AG04449 (cell line): ENCODE measurements at regions not wholly inside any gene's neighbourhood (a gene's known extent, or its start where the extent isn't known, plus 50 kb on each side); places are given as distances from the start of the nearest gene placed in this dataset.

Experiments
- CTCF ChIA-PET: fragments of 350-600 bp; formaldehyde crosslinking; extraction: SDS; loops from one replicate; lab custom pipeline; 2021; ENCODE audit warnings: antibody characterized with exemption; lab: Yijun Ruan, JAX
- POLR2A ChIA-PET: fragments of 400-600, 350-600 bp; formaldehyde crosslinking; extraction: SDS; loops from one replicate; lab custom pipeline; 2020; ENCODE audit warnings: antibody characterized with exemption, inconsistent platforms; lab: Yijun Ruan, JAX
- DNase-seq: peaks from one replicate; pipeline ENCODE4 v3.0.0-alpha.2; 2010; ENCODE audit warnings: low read depth, low spot score
- H3K4me3 ChIP-seq: 2 replicates; pipeline ENCODE4 v1.5.1; 2011; ENCODE audit warnings: low read depth, mild to moderate bottlenecking, control low read depth, low read length
- TF ChIP-seq, protein P1 (sequence below): IDR thresholded peaks from one replicate; pipeline ENCODE4 v1.5.1; 2011; ENCODE audit warnings: mild to moderate bottlenecking, moderate library complexity, low read length, control low read depth, inconsistent platforms; ENCODE audit not compliant: insufficient read depth; ENCODE audit errors: missing control alignments

DNA sequence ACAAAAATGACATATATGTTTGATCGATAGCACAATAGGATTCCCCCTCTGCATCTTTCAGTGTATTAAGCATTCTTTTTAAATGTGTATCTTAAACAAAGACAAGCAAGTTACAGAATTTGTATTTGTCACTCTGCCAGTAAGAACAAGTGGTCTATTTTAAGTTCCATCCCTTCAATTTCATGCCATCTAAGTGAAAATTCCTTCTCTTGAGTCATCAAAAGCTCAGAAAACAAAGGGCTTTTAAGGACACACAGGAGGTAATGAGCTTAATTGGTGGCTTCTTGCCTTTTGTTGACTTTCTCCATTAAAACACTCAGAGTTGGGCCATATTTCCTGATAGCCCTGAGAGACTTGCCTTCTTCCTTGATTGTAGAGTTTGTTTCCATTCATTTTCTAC, 547.8 kb downstream of the TENT5A start:
- ChIA-PET CTCF (no interaction called here), POLR2A (no interaction called here)
- peak; percentile 16 for DNase-seq
- TF ChIP-seq, protein P1, sequence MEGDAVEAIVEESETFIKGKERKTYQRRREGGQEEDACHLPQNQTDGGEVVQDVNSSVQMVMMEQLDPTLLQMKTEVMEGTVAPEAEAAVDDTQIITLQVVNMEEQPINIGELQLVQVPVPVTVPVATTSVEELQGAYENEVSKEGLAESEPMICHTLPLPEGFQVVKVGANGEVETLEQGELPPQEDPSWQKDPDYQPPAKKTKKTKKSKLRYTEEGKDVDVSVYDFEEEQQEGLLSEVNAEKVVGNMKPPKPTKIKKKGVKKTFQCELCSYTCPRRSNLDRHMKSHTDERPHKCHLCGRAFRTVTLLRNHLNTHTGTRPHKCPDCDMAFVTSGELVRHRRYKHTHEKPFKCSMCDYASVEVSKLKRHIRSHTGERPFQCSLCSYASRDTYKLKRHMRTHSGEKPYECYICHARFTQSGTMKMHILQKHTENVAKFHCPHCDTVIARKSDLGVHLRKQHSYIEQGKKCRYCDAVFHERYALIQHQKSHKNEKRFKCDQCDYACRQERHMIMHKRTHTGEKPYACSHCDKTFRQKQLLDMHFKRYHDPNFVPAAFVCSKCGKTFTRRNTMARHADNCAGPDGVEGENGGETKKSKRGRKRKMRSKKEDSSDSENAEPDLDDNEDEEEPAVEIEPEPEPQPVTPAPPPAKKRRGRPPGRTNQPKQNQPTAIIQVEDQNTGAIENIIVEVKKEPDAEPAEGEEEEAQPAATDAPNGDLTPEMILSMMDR = no peak
- no peak overlapping the region for H3K4me3 ChIP-seq

DNA sequence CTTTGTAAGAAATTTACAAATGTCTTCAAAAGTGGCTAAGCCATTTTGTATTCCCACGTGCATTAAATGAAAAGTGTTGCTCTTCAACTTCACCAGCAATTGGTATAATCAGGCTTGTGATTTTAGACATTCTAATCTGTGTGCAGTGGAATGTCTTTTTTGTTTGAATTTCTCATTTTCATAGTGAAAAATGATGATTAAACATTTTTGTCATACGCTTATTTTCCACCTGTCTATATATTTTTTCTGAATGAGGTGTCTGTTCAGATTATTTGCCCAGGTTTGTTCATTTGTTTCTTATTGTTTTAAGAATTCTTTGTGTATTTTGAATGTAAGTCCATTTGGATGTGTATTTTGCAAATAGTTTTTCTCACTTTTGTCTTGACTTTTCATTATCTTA, 558.1 kb downstream of the TENT5A start:
- ChIA-PET POLR2A (no interaction called here), CTCF (no interaction called here)
- no peak overlapping the region for H3K4me3 ChIP-seq
- DNase-seq = no peak
- TF ChIP-seq, protein P1 = no peak

DNA sequence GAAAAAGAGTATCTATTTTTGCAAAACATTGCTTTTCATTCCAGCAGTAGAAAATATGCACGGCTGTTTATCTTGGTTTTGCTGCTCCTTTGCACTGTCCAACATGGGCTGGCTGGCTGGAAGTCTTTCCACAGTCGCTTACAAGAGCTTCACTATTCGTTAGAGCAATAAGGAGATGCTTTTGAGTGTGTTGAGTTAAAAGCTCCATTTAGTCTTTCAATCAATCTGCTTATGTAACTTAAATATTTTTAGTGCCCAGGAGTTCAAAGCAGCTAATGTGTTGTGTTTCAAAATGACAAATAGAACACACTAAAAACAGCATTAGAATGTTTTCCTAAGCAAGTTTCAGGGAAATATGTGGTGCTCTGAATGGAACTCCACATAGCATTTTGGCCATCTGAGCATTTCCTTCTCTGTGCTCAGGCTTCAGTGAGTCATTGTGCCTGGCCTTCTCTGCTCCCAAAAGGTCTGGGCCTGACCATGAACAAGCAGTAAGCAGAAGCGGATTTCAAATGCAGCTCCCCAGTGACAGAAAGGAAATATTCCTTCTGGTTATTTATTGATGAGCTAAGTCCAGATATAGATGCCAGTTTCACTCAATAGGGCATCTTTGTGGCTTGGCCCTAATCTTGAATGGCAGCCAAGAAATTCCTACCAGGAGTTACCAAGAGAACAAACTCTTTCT, 580.3 kb downstream of the TENT5A start:
- TF ChIP-seq, protein P1 = no peak
- ChIA-PET POLR2A (no interaction called here), CTCF (interaction anchor here (1.1 kb wide), 1 partner anchor 958 kb away, joined by 3 read pairs; no protein-coding TSS in a partner anchor)
- no peak for DNase-seq
- H3K4me3 ChIP-seq = no peak overlapping the region

DNA sequence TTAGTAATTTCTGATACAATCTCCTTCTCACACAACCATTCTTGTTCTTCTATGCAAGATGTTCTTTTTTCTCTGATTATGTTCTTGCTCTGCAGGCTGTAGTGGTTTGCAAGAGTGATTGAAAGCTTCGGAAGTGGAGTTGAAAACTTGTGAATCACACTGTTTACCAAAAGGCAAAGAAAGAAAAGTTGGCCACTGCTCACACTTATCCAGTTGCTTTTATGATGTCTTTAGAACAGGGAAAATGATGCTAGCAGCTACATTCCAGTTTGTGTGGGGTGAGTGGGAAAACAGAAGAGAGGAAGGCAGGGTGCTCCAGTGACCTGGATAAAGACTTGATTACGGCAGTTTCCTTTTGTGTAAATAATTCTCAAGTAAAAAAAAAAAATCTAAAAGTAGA, 583.3 kb downstream of the TENT5A start:
- ChIA-PET CTCF (no interaction called here), POLR2A (no interaction called here)
- no peak overlapping the region for H3K4me3 ChIP-seq
- DNase-seq = no peak
- TF ChIP-seq, protein P1 = no peak

DNA sequence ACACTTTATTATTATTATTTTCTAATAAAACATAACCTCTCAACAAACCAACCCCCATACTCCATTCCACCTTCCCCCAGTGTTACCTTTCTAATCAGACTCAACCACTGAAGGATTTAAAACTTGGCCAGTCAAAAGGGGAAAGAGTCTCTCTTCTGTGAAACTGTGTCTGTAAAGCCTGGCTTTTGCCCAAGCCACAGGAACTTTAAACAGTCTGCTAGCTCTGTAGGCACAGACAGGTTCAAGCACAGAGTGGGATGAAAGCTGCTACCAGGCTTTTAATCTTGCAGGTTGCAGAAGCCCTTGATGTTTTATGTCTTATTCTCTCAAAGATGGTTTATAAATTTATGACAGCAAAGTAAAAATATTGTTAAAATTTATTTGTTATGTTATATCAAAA, 585.7 kb downstream of the TENT5A start:
- no peak overlapping the region for H3K4me3 ChIP-seq
- no peak for DNase-seq
- TF ChIP-seq, protein P1 = no peak
- ChIA-PET POLR2A (no interaction called here), CTCF (no interaction called here)

DNA sequence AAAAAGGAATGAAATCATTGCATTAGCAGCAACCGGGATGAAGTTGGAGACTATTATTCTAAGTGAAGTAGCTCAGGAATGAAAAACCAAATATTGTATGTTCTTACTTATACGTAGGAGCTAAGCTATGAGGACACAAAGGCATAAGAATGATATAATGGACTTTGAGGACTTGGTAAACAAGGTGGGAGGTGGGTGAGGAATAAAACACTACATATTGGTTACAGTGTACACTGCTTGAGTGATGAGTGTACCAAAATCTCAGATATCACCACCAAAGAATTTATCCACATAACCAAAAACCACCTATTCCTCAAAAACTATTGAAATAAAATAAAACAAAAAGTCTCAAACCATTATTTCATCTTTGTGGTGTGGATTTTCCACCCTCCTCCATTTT, 593.5 kb downstream of the TENT5A start:
- CTCF ChIA-PET = no interaction called here
- no peak for DNase-seq
- no peak overlapping the region for H3K4me3 ChIP-seq
- TF ChIP-seq, protein P1 = no peak
- POLR2A ChIA-PET = no interaction called here
